Panc1 (cell line): ENCODE measurements at regions not wholly inside any gene's neighbourhood (a gene's known extent, or its start where the extent isn't known, plus 50 kb on each side); places are given as distances from the start of the nearest gene placed in this dataset.

ENCODE experiments used
- CTCF ChIP-seq: fragments of 450-650 bp; IDR thresholded peaks from 2 replicates; pipeline ENCODE4 v1.5.1; 2017; ENCODE audit warnings: mild to moderate bottlenecking
- POLR2AphosphoS5 ChIP-seq: IDR thresholded peaks from 2 replicates; pipeline ENCODE4 v1.6.1; 2012; ENCODE audit warnings: mild to moderate bottlenecking, low read depth, low read length, moderate library complexity

- no peak for TF ChIP-seq CTCF
- TF ChIP-seq POLR2AphosphoS5 = no peak
These were observed 277.8 kb downstream of the MYCN start for GRCh38 chr2:16218161-16218560.
